Vagina (tissue), 2 donors: ENCODE measurements at regions not wholly inside any gene's neighbourhood (a gene's known extent, or its start where the extent isn't known, plus 50 kb on each side); places are given as distances from the start of the nearest gene placed in this dataset.

Experiments
- POLR2AphosphoS5 ChIP-seq, 2 donors: sonication (generic); formaldehyde crosslinking; IDR thresholded peaks; one replicate each; pipeline ENCODE4 v1.9.0; 2017; ENCODE audit warnings: antibody characterized with exemption in 2 of 2, mild to moderate bottlenecking in 2 of 2, low read depth in 1 of 2; ENCODE audit not compliant: insufficient read depth in 1 of 2
- TF ChIP-seq, protein P1 (sequence below), 3 experiments: fragments of 450-650 bp in 2 of 3; fragments of 200-600 bp in 1 of 3; sonication (generic) in 1 of 3; IDR thresholded peaks; one replicate each; pipeline ENCODE4 v1.5.1; 2017 to 2019; ENCODE audit warnings: antibody characterized with exemption in 3 of 3, mild to moderate bottlenecking in 2 of 3, moderate library complexity in 2 of 3

GRCh38 chr5:93337138-93337537 is 243.9 kb downstream of the NR2F1-AS1 start:
- TF ChIP-seq, protein P1, sequence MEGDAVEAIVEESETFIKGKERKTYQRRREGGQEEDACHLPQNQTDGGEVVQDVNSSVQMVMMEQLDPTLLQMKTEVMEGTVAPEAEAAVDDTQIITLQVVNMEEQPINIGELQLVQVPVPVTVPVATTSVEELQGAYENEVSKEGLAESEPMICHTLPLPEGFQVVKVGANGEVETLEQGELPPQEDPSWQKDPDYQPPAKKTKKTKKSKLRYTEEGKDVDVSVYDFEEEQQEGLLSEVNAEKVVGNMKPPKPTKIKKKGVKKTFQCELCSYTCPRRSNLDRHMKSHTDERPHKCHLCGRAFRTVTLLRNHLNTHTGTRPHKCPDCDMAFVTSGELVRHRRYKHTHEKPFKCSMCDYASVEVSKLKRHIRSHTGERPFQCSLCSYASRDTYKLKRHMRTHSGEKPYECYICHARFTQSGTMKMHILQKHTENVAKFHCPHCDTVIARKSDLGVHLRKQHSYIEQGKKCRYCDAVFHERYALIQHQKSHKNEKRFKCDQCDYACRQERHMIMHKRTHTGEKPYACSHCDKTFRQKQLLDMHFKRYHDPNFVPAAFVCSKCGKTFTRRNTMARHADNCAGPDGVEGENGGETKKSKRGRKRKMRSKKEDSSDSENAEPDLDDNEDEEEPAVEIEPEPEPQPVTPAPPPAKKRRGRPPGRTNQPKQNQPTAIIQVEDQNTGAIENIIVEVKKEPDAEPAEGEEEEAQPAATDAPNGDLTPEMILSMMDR (IDR thresholded peaks at IDR 0.05) = no peak
- no peak for TF ChIP-seq POLR2AphosphoS5 (IDR thresholded peaks at IDR 0.05; ENCODE audit: insufficient read depth in 1 of 2, low read depth in 1 of 2)
